Caki2 (cell line): ENCODE measurements at regions not wholly inside any gene's neighbourhood (a gene's known extent, or its start where the extent isn't known, plus 50 kb on each side); places are given as distances from the start of the nearest gene placed in this dataset.
"Not testable (repeated sequence)": the region's sequence is repeated elsewhere in the genome, so short reads cannot be mapped to it uniquely, and the experiment has no call there.

ENCODE experiments used
- DNase-seq: peaks from one replicate; pipeline ENCODE4 v3.0.0-alpha.2; 2015; ENCODE audit warnings: low read depth
- in situ Hi-C: cut with HindIII; loops from 2 replicates; pipeline ENCODE4 v1.10.0; 2016; ENCODE audit warnings: low sequenced_read_pairs, low pct_unique_long_range_greater_than_20kb, mixed read lengths

GRCh38 chr7:76117306-76117991, 69.5 kb downstream of the MDH2 start:
- in situ Hi-C loops, DNase-seq: not testable (repeated sequence)

GRCh38 chr7:76118253-76119036, 70.5 kb downstream of the MDH2 start:
- in situ Hi-C loops = not testable (repeated sequence)

GRCh38 chr7:76121044-76121443, 73.1 kb downstream of the MDH2 start:
- in situ Hi-C loops = no loop called here
- no peak for DNase-seq

More at GRCh38 chr7:76118253-76119036, 70.5 kb downstream of the MDH2 start:
- DNase-seq = not testable (repeated sequence)

GRCh38 chr7:76122516-76123239, 74.8 kb downstream of the MDH2 start:
- no peak for DNase-seq
- in situ Hi-C loops = no loop called here

GRCh38 chr7:76123316-76123715, 75.4 kb downstream of the MDH2 start:
- in situ Hi-C loops = no loop called here

GRCh38 chr7:76125560-76125959, 76.1 kb upstream of the SRRM3 start:
- in situ Hi-C loops = no loop called here
- DNase-seq = no peak

More at GRCh38 chr7:76123316-76123715, 75.4 kb downstream of the MDH2 start:
- no peak for DNase-seq

- no peak for DNase-seq
- in situ Hi-C loops = no loop called here
Measured at GRCh38 chr7:76126632-76127031, 75.1 kb upstream of the SRRM3 start.

GRCh38 chr7:76129366-76129765, 72.3 kb upstream of the SRRM3 start:
- no peak for DNase-seq
- in situ Hi-C loops = no loop called here

GRCh38 chr7:76129836-76130235, 71.9 kb upstream of the SRRM3 start:
- in situ Hi-C loops = no loop called here
- DNase-seq = no peak

- DNase-seq = peak; percentile 24
- in situ Hi-C loops = not testable (repeated sequence)
Measured at GRCh38 chr7:76130661-76131060, 71.0 kb upstream of the SRRM3 start.

- in situ Hi-C loops, DNase-seq: not testable (repeated sequence)
Measured at GRCh38 chr7:76131887-76132286, 69.8 kb upstream of the SRRM3 start.

GRCh38 chr7:76133164-76133775, 68.4 kb upstream of the SRRM3 start:
- in situ Hi-C loops = no loop called here

GRCh38 chr7:76133839-76134238, 67.9 kb upstream of the SRRM3 start:
- DNase-seq = no peak
- in situ Hi-C loops = no loop called here

More at GRCh38 chr7:76133164-76133775, 68.4 kb upstream of the SRRM3 start:
- DNase-seq = no peak

- in situ Hi-C loops, DNase-seq: not testable (repeated sequence)
Measured at GRCh38 chr7:76135263-76135662, 66.4 kb upstream of the SRRM3 start.

- DNase-seq, in situ Hi-C loops: not testable (repeated sequence)
Measured at GRCh38 chr7:76138577-76139313, 63.0 kb upstream of the SRRM3 start.

GRCh38 chr7:76139670-76140069, 62.0 kb upstream of the SRRM3 start:
- in situ Hi-C loops = no loop called here
- no peak for DNase-seq

GRCh38 chr7:76140259-76140658, 61.4 kb upstream of the SRRM3 start:
- in situ Hi-C loops, DNase-seq: not testable (repeated sequence)

GRCh38 chr7:76142861-76143260, 58.8 kb upstream of the SRRM3 start:
- in situ Hi-C loops = no loop called here
- no peak for DNase-seq
